Astrocyte (in vitro differentiated cells and primary cell): ENCODE measurements at regions not wholly inside any gene's neighbourhood (a gene's known extent, or its start where the extent isn't known, plus 50 kb on each side); places are given as distances from the start of the nearest gene placed in this dataset.

Source experiments
- DNase-seq: peaks from one replicate; pipeline ENCODE4 v3.0.0-alpha.2; 2010; ENCODE audit warnings: low read depth
- FAIRE-seq: peaks from 2 replicates; lab custom pipeline; 2011; peaks lifted over from hg19 to GRCh38; lab: Jason Lieb, UNC
- H2AFZ ChIP-seq: 2 replicates; pipeline ENCODE4 v1.6.0; 2012; ENCODE audit warnings: low read depth, low read length, inconsistent platforms
- H3K27ac ChIP-seq: 2 replicates; pipeline ENCODE4 v1.5.1; 2011; ENCODE audit warnings: low read depth, low read length, inconsistent platforms
- H3K27me3 ChIP-seq: 2 replicates; pipeline ENCODE4 v1.6.0; 2011; ENCODE audit warnings: low read length, inconsistent platforms; ENCODE audit not compliant: insufficient read depth
- H3K36me3 ChIP-seq: 2 replicates; pipeline ENCODE4 v1.5.1; 2011; ENCODE audit warnings: low read length, inconsistent platforms; ENCODE audit not compliant: insufficient read depth
- H3K4me1 ChIP-seq: 2 replicates; pipeline ENCODE4 v1.5.1; 2011; ENCODE audit warnings: low read length, inconsistent platforms; ENCODE audit not compliant: insufficient read depth
- H3K4me2 ChIP-seq: 2 replicates; pipeline ENCODE4 v1.6.0; 2012; ENCODE audit warnings: low read length, inconsistent platforms
- H3K4me3 ChIP-seq: 2 replicates; pipeline ENCODE4 v1.5.1; 2011; ENCODE audit warnings: low read depth, mild to moderate bottlenecking, low read length, inconsistent platforms; ENCODE audit not compliant: insufficient read depth
- H3K79me2 ChIP-seq: 2 replicates; pipeline ENCODE4 v1.6.0; 2012; ENCODE audit warnings: mild to moderate bottlenecking, low read length, inconsistent platforms; ENCODE audit not compliant: insufficient read depth
- H3K9ac ChIP-seq: 2 replicates; pipeline ENCODE4 v1.6.0; 2012; ENCODE audit warnings: mild to moderate bottlenecking, low read length, inconsistent platforms
- H3K9me3 ChIP-seq: 2 replicates; pipeline ENCODE4 v1.5.1; 2012; ENCODE audit warnings: low read depth, mild to moderate bottlenecking, low read length, inconsistent platforms; ENCODE audit not compliant: insufficient read depth
- H4K20me1 ChIP-seq: 2 replicates; pipeline ENCODE4 v1.6.0; 2012; ENCODE audit warnings: low read length, inconsistent platforms; ENCODE audit not compliant: insufficient read depth
- H3K27ac Mint-ChIP-seq: one replicate; pipeline ENCODE4 v1.8.0; 2021; ENCODE audit warnings: mild to moderate bottlenecking, mixed read lengths; ENCODE audit not compliant: unreplicated experiment
- H3K27me3 Mint-ChIP-seq: one replicate; pipeline ENCODE4 v1.8.0; 2021; ENCODE audit warnings: low read depth, mixed read lengths; ENCODE audit not compliant: unreplicated experiment
- H3K36me3 Mint-ChIP-seq: one replicate; pipeline ENCODE4 v1.8.0; 2021; ENCODE audit warnings: low read depth, mixed read lengths; ENCODE audit not compliant: unreplicated experiment
- H3K4me1 Mint-ChIP-seq: one replicate; pipeline ENCODE4 v1.8.0; 2021; ENCODE audit warnings: low read depth, mixed read lengths; ENCODE audit not compliant: unreplicated experiment
- H3K4me3 Mint-ChIP-seq: one replicate; pipeline ENCODE4 v1.8.0; 2021; ENCODE audit warnings: mild to moderate bottlenecking, moderate library complexity, mixed read lengths; ENCODE audit not compliant: unreplicated experiment
- H3K9me3 Mint-ChIP-seq: one replicate; pipeline ENCODE4 v1.8.0; 2021; ENCODE audit warnings: mild to moderate bottlenecking, mixed read lengths; ENCODE audit not compliant: unreplicated experiment
- EZH2 ChIP-seq: IDR thresholded peaks from 2 replicates; pipeline ENCODE4 v1.6.1; 2012; ENCODE audit warnings: mild to moderate bottlenecking, low read length, inconsistent platforms; ENCODE audit not compliant: insufficient read depth
- TF ChIP-seq, protein P1 (sequence below): IDR thresholded peaks from 2 replicates; pipeline ENCODE4 v1.5.1; 2011; ENCODE audit warnings: low read depth, mild to moderate bottlenecking, inconsistent platforms, low read length, moderate library complexity; ENCODE audit not compliant: insufficient read depth

DNA sequence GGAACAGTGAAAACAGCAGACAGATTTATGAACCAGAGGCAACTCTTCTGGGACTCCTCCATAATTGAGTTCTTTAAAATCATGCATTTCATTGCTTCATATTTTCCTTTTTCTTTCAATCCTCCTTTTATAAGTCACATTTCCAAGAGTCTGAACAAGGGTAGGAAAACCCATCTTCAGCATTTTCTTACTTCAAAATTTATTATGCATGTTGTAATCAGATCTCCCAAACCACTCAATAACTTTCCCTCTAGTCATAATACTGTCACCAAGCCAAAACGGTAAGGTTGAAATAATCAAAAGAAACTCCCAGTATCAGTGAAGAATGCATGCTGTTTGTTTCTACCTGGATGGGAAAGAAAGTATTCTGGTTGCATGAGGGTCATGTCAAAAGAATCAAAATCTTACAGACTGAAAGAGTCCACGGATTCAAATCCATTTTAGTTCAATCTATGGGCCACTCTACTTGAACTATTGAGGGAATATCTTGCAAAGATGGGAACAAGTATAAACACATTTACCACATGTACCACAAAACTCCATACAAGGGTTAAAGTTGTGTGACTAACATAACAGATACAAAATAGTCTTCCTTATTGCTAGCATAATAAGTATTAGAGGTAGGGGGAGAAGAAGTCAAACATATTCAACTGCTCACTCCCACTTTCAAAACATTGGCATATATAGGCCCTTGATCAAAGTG lies 797.3 kb downstream of the MAT2B start:
- H3K4me3 Mint-ChIP-seq: no peak overlapping the region
- Histone ChIP-seq H4K20me1 (no peaks in the 10 kb centered on the region), H3K27ac (no peak overlapping the region), H3K27me3 (no peaks in the 10 kb centered on the region), H3K9me3 (no peaks in the 10 kb centered on the region), H3K4me3 (no peak overlapping the region), H3K9ac (no peak overlapping the region), H2AFZ (no peak overlapping the region), H3K36me3 (no peaks in the 10 kb centered on the region), H3K4me1 (peaks cover 10% of the 10 kb centered on the region), H3K4me2 (peak overlapping the region; percentile 44), H3K79me2 (no peaks in the 10 kb centered on the region)
- H3K9me3 Mint-ChIP-seq: no peaks in the 10 kb centered on the region
- H3K27ac Mint-ChIP-seq: no peak overlapping the region
- FAIRE-seq: no peak
- peak; percentile 76 for DNase-seq
- no peaks in the 10 kb centered on the region for H3K36me3 Mint-ChIP-seq
- no peaks in the 10 kb centered on the region for H3K27me3 Mint-ChIP-seq
- TF ChIP-seq, protein P1, sequence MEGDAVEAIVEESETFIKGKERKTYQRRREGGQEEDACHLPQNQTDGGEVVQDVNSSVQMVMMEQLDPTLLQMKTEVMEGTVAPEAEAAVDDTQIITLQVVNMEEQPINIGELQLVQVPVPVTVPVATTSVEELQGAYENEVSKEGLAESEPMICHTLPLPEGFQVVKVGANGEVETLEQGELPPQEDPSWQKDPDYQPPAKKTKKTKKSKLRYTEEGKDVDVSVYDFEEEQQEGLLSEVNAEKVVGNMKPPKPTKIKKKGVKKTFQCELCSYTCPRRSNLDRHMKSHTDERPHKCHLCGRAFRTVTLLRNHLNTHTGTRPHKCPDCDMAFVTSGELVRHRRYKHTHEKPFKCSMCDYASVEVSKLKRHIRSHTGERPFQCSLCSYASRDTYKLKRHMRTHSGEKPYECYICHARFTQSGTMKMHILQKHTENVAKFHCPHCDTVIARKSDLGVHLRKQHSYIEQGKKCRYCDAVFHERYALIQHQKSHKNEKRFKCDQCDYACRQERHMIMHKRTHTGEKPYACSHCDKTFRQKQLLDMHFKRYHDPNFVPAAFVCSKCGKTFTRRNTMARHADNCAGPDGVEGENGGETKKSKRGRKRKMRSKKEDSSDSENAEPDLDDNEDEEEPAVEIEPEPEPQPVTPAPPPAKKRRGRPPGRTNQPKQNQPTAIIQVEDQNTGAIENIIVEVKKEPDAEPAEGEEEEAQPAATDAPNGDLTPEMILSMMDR: no peak
- TF ChIP-seq EZH2: no peak
- H3K4me1 Mint-ChIP-seq: peaks cover 3% of the 10 kb centered on the region

DNA sequence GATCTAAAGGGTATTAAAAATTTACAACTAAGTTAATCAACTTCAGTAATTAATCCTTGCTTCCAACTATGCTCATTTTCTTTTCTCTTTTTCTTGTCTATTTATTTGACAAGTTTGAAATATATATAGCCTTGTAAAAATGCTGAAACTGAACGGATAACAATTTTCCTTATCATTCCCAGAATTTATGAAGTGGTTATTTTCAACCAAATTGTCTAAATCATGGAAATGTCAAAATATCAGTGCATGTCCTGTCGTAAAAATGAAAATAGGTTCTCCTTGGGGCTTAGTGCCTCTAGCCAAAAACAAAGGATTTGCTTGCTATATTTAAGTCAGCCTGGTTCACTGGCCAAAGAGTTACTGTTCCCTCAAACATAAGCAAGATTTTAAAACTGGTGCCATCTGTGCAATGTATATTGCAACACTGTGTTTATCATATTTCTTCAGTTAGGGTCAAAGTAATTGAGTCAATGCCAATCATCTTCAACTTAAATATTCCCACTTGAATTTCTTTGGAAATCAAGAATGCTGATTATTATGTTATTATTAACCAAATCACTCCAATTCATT lies 798.3 kb downstream of the MAT2B start:
- H3K4me3 Mint-ChIP-seq: no peak overlapping the region
- H3K9me3 Mint-ChIP-seq: no peaks in the 10 kb centered on the region
- Histone ChIP-seq H3K79me2 (no peaks in the 10 kb centered on the region), H3K4me2 (no peak overlapping the region), H3K9me3 (no peaks in the 10 kb centered on the region), H3K9ac (no peak overlapping the region), H2AFZ (no peak overlapping the region), H3K27ac (no peak overlapping the region), H3K27me3 (no peaks in the 10 kb centered on the region), H3K36me3 (no peaks in the 10 kb centered on the region), H3K4me1 (peaks cover 10% of the 10 kb centered on the region), H3K4me3 (no peak overlapping the region), H4K20me1 (no peaks in the 10 kb centered on the region)
- FAIRE-seq (no peak), DNase-seq (no peak)
- no peak overlapping the region for H3K27ac Mint-ChIP-seq
- no peaks in the 10 kb centered on the region for H3K27me3 Mint-ChIP-seq
- TF ChIP-seq EZH2: no peak
- TF ChIP-seq, protein P1: no peak
- peaks cover 3% of the 10 kb centered on the region for H3K4me1 Mint-ChIP-seq
- H3K36me3 Mint-ChIP-seq: no peaks in the 10 kb centered on the region

- no peaks in the 10 kb centered on the region for H3K9me3 Mint-ChIP-seq
- H3K27ac Mint-ChIP-seq: peak overlapping the region; percentile 28
- Histone ChIP-seq H3K27me3 (no peaks in the 10 kb centered on the region), H3K9ac (no peak overlapping the region), H3K36me3 (no peaks in the 10 kb centered on the region), H4K20me1 (no peaks in the 10 kb centered on the region), H3K4me1 (peaks cover 10% of the 10 kb centered on the region), H3K79me2 (no peaks in the 10 kb centered on the region), H2AFZ (no peak overlapping the region), H3K4me2 (no peak overlapping the region), H3K4me3 (no peak overlapping the region), H3K27ac (no peak overlapping the region), H3K9me3 (no peaks in the 10 kb centered on the region)
- no peaks in the 10 kb centered on the region for H3K27me3 Mint-ChIP-seq
- FAIRE-seq (no peak), DNase-seq (peak; percentile 81)
- no peak for TF ChIP-seq EZH2
- TF ChIP-seq, protein P1: no peak
- peaks cover 3% of the 10 kb centered on the region for H3K4me1 Mint-ChIP-seq
- H3K4me3 Mint-ChIP-seq: no peak overlapping the region
- H3K36me3 Mint-ChIP-seq: no peaks in the 10 kb centered on the region
Observed at GRCh38 chr5:164306662-164307061, 801.2 kb downstream of the MAT2B start.
